Gastrocnemius medialis (tissue), 4 donors: ENCODE measurements at regions not wholly inside any gene's neighbourhood (a gene's known extent, or its start where the extent isn't known, plus 50 kb on each side); places are given as distances from the start of the nearest gene placed in this dataset.
A peak's percentile ranks its signal among the peaks of the same experiment; 100 is the strongest.

ENCODE experiments used
- ATAC-seq, 2 donors: fragments of 150-250 bp; one replicate each; pipeline ENCODE4 v1.9.1; 2016
- DNase-seq, 2 donors: peaks; one replicate each; pipeline ENCODE4 v3.0.0-alpha.2; 2019
- H3K27ac ChIP-seq, 4 donors: fragments of 200-600 bp; sonication (generic); 1 replicate in 1 of 4; 2 replicates in 3 of 4; pipeline ENCODE4 v1.5.1; 2016 to 2018; ENCODE audit warnings: mild to moderate bottlenecking in 2 of 4, moderate library complexity in 1 of 4
- H3K27me3 ChIP-seq, 3 donors: fragments of 200-600 bp; sonication (generic) in 2 of 3; 1 replicate in 1 of 3; 2 replicates in 2 of 3; pipeline versions ENCODE4 v1.5.1 to v1.6.0; 2016 to 2019; ENCODE audit warnings: mild to moderate bottlenecking in 1 of 3, moderate library complexity in 1 of 3
- H3K36me3 ChIP-seq, 2 donors: fragments of 200-600 bp; sonication (generic) in 1 of 2; one replicate each; pipeline ENCODE4 v1.5.1; 2017 to 2018
- H3K4me1 ChIP-seq, 2 donors: fragments of 200-600 bp; sonication (generic) in 1 of 2; one replicate each; pipeline ENCODE4 v1.5.1; 2016 to 2017; ENCODE audit warnings: mild to moderate bottlenecking in 2 of 2
- H3K4me3 ChIP-seq, 4 donors: fragments of 200-600 bp; sonication (generic) in 3 of 4; 1 replicate in 1 of 4; 2 replicates in 3 of 4; pipeline ENCODE4 v1.5.1; 2016 to 2019; ENCODE audit warnings: mild to moderate bottlenecking in 2 of 4
- H3K9me3 ChIP-seq, 3 donors: fragments of 200-600 bp; sonication (generic) in 2 of 3; 1 replicate in 1 of 3; 2 replicates in 2 of 3; pipeline ENCODE4 v1.5.1; 2016 to 2019
- CTCF ChIP-seq, 5 experiments: fragments of 450-650 bp in 3 of 5; fragments of 200-600 bp in 2 of 5; sonication (generic) in 2 of 5; IDR thresholded peaks in 4 of 5; conservative IDR thresholded peaks in 1 of 5; 1 replicate in 4 of 5; 2 replicates in 1 of 5; pipeline ENCODE4 v1.5.1; 2016 to 2019; ENCODE audit warnings: antibody characterized with exemption in 5 of 5, mild to moderate bottlenecking in 3 of 5, moderate library complexity in 3 of 5
- POLR2A ChIP-seq, 2 donors: fragments of 450-650 bp; IDR thresholded peaks; one replicate each; pipeline ENCODE4 v1.6.1; 2017; ENCODE audit warnings: antibody characterized with exemption in 2 of 2, mild to moderate bottlenecking in 2 of 2, moderate library complexity in 2 of 2
- in situ Hi-C, 4 donors: fragments of 200-750 bp; cut with MboI; loops; one replicate each; pipeline versions ENCODE4 v1.15.0 to v1.8.0; 2017; ENCODE audit warnings: low sequenced_read_pairs in 4 of 4
- intact Hi-C: fragments of 100-400 bp; cut with DNase I; formaldehyde crosslinking; loops from one replicate; pipeline ENCODE4 v1.15.1; 2023; ENCODE audit warnings: low total_unique reads

GRCh38 chr1:93773049-93773838 is 91.6 kb upstream of the BCAR3 start:
- in situ Hi-C loops, result no loop called here
- Histone ChIP-seq H3K4me3 (no peak overlapping the region), H3K27me3 (no peaks in the 10 kb centered on the region), H3K9me3 (no peaks in the 10 kb centered on the region), H3K4me1 (peaks cover 35 to 48% of the 10 kb centered on the region in 2 donors), H3K27ac (peak overlapping the region in 1 of 4 donors; percentile 27), H3K36me3 (no peaks in the 10 kb centered on the region)
- intact Hi-C loops, result no loop called here
- TF ChIP-seq POLR2A (IDR thresholded peaks at IDR 0.05), result no peak
- no peak for TF ChIP-seq CTCF (IDR thresholded peaks at IDR 0.05 in 4 of 5, conservative IDR thresholded peaks at IDR 0.05 in 1 of 5)
- peak in 1 of 2 donors; percentile 45 for ATAC-seq
- no peak for DNase-seq

- TF ChIP-seq CTCF (IDR thresholded peaks at IDR 0.05 in 4 of 5, conservative IDR thresholded peaks at IDR 0.05 in 1 of 5) (no peak), POLR2A (IDR thresholded peaks at IDR 0.05) (no peak)
- Histone ChIP-seq H3K4me1 (peaks cover 41 to 48% of the 10 kb centered on the region in 2 donors), H3K4me3 (no peak overlapping the region), H3K9me3 (no peaks in the 10 kb centered on the region), H3K27me3 (no peaks in the 10 kb centered on the region), H3K27ac (no peak overlapping the region), H3K36me3 (no peaks in the 10 kb centered on the region)
- intact Hi-C loops, result no loop called here
- ATAC-seq (no peak), DNase-seq (no peak)
- in situ Hi-C loops, result no loop called here
Observed at GRCh38 chr1:93771843-93772242, 90.2 kb upstream of the BCAR3 start.

GRCh38 chr1:93770640-93771039 is 89.0 kb upstream of the BCAR3 start:
- no peaks in the 10 kb centered on the region for H3K9me3 ChIP-seq
- no peak overlapping the region for H3K27ac ChIP-seq
- H3K4me1 ChIP-seq, result peaks cover 41 to 48% of the 10 kb centered on the region in 2 donors
- intact Hi-C loops (no loop called here), in situ Hi-C loops (no loop called here)
- TF ChIP-seq POLR2A (IDR thresholded peaks at IDR 0.05) (no peak), CTCF (IDR thresholded peaks at IDR 0.05 in 4 of 5, conservative IDR thresholded peaks at IDR 0.05 in 1 of 5) (no peak)
- ATAC-seq, result no peak
- H3K36me3 ChIP-seq, result no peaks in the 10 kb centered on the region
- H3K27me3 ChIP-seq, result no peaks in the 10 kb centered on the region
- DNase-seq, result no peak
- H3K4me3 ChIP-seq, result no peak overlapping the region

GRCh38 chr1:93769777-93770176 is 88.1 kb upstream of the BCAR3 start:
- in situ Hi-C loops, result no loop called here
- no peak for DNase-seq
- no peaks in the 10 kb centered on the region for H3K27me3 ChIP-seq
- H3K36me3 ChIP-seq, result no peaks in the 10 kb centered on the region
- intact Hi-C loops, result no loop called here
- TF ChIP-seq CTCF (IDR thresholded peaks at IDR 0.05 in 4 of 5, conservative IDR thresholded peaks at IDR 0.05 in 1 of 5), result no peak
- TF ChIP-seq POLR2A (IDR thresholded peaks at IDR 0.05), result no peak
- H3K4me1 ChIP-seq, result peaks cover 41 to 44% of the 10 kb centered on the region in 2 donors
- H3K9me3 ChIP-seq, result no peaks in the 10 kb centered on the region
- no peak overlapping the region for H3K4me3 ChIP-seq
- no peak overlapping the region for H3K27ac ChIP-seq
- no peak for ATAC-seq
